ENCODE measurements at regions not wholly inside any gene's neighbourhood (a gene's known extent, or its start where the extent isn't known, plus 50 kb on each side); places are given as distances from the start of the nearest gene placed in this dataset.

DNA sequence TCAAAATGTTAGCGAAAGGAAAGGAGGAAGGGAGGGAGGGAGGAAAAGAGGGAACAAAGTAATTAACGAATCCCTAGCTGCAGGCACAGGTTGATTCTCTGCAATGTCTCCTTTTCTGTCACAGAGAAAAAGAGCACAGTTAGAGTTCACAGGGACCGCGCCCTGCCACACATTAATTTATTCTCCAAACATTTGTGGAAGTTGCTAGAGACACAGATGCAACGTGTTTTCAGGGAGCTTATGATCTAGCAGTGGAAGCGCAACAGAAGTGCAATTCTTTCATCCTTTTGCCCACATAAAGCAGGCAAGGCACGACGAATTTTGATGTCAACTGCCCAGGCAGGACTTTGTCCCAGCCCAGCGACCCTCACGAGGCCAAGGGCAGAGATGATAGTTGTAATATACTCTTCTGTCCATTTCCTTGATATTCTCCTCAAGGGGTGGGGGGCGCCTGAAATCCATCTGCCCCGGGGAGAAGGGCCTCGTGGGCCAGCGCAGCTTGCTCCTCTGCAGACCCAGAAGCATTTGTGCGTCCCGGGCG, 101.7 kb upstream of the ZNF438 start:
- no peak overlapping the region for H3K9ac ChIP-seq
- 72% methylated on average over 14 of the region's 17 CpGs for WGBS (ENCODE audit: low lambda C conversion rate)
- H2AFZ ChIP-seq (ENCODE audit: low read depth), result peak overlapping the region; percentile 95
- no peak overlapping the region for H3K4me3 ChIP-seq (ENCODE audit: low read depth in 2 of 2, low read length in 1 of 2)
- ChIA-PET CTCF (interaction anchor here (0.6 to 1.4 kb wide), 3 partner anchors 37 to 658 kb away, joined by 3 to 6 read pairs (median 3); no protein-coding TSS in a partner anchor), POLR2A (interaction anchor here (1.6 kb wide), 1 partner anchor 101 kb away, joined by 6 read pairs; the partner anchor contains the start of gene ZNF438)
- no peaks in the 10 kb centered on the region for H3K9me3 ChIP-seq
- H3K4me2 ChIP-seq, result 0 out of 2 replicates have a peak overlapping the region, but pooled peaks have one; percentile 62
- TF ChIP-seq NFIC (IDR thresholded peaks at IDR 0.05; ENCODE audit: borderline replicate concordance) (no peak), YY1 (IDR thresholded peaks at IDR 0.05; ENCODE audit: low read depth) (no peak), FOSL2 (IDR thresholded peaks at IDR 0.05; ENCODE audit: borderline replicate concordance, low read depth) (no peak), TAF1 (IDR thresholded peaks at IDR 0.05; ENCODE audit: borderline replicate concordance, low read depth, low read length) (no peak), RAD21 (IDR thresholded peaks at IDR 0.05; ENCODE audit: low read length) (no peak), FOXM1 (IDR thresholded peaks at IDR 0.05; ENCODE audit: low read depth) (no peak), FOXJ3 (CRISPR knock-in tag; IDR thresholded peaks at IDR 0.05) (no peak), CHD2 (IDR thresholded peaks at IDR 0.05; ENCODE audit: low read length, partially characterized antibody) (no peak), NRF1 (IDR thresholded peaks at IDR 0.05; ENCODE audit: low read depth, low read length) (no peak)
- TF ChIP-seq, protein P1, sequence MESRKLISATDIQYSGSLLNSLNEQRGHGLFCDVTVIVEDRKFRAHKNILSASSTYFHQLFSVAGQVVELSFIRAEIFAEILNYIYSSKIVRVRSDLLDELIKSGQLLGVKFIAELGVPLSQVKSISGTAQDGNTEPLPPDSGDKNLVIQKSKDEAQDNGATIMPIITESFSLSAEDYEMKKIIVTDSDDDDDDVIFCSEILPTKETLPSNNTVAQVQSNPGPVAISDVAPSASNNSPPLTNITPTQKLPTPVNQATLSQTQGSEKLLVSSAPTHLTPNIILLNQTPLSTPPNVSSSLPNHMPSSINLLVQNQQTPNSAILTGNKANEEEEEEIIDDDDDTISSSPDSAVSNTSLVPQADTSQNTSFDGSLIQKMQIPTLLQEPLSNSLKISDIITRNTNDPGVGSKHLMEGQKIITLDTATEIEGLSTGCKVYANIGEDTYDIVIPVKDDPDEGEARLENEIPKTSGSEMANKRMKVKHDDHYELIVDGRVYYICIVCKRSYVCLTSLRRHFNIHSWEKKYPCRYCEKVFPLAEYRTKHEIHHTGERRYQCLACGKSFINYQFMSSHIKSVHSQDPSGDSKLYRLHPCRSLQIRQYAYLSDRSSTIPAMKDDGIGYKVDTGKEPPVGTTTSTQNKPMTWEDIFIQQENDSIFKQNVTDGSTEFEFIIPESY (IDR thresholded peaks at IDR 0.05; ENCODE audit: borderline replicate concordance, low read depth), result no peak
- TF ChIP-seq, protein P2, sequence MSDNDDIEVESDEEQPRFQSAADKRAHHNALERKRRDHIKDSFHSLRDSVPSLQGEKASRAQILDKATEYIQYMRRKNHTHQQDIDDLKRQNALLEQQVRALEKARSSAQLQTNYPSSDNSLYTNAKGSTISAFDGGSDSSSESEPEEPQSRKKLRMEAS (IDR thresholded peaks at IDR 0.05; ENCODE audit: low read depth), result no peak
- no peaks in the 10 kb centered on the region for H3F3A ChIP-seq (replicated peaks; ENCODE audit: insufficient read depth)
- H3K27me3 ChIP-seq (ENCODE audit: insufficient read depth), result no peaks in the 10 kb centered on the region
- H3K9me2 ChIP-seq, result no peaks in the 10 kb centered on the region
- peak overlapping the region in 1 of 2 experiments; percentile 74; a peak in 2 of 4 replicates for H3K27ac ChIP-seq (ENCODE audit: low read depth in 2 of 2, low read length in 1 of 2)
- no peak for DNase-seq
- H3K79me2 ChIP-seq (ENCODE audit: insufficient read depth), result no peaks in the 10 kb centered on the region
- peaks cover 8 to 18% of the 10 kb centered on the region in 2 experiments; a peak in 2 of 4 replicates for H3K4me1 ChIP-seq (ENCODE audit: control insufficient read depth in 1 of 2, insufficient read depth in 2 of 2, low read depth in 1 of 2, low read length in 1 of 2)
- H3K36me3 ChIP-seq (replicated peaks in 1 of 2; ENCODE audit: control insufficient read depth in 1 of 2, insufficient read depth in 2 of 2, low read length in 1 of 2), result no peaks in the 10 kb centered on the region
- H4K20me1 ChIP-seq (ENCODE audit: insufficient read depth), result no peaks in the 10 kb centered on the region

DNA sequence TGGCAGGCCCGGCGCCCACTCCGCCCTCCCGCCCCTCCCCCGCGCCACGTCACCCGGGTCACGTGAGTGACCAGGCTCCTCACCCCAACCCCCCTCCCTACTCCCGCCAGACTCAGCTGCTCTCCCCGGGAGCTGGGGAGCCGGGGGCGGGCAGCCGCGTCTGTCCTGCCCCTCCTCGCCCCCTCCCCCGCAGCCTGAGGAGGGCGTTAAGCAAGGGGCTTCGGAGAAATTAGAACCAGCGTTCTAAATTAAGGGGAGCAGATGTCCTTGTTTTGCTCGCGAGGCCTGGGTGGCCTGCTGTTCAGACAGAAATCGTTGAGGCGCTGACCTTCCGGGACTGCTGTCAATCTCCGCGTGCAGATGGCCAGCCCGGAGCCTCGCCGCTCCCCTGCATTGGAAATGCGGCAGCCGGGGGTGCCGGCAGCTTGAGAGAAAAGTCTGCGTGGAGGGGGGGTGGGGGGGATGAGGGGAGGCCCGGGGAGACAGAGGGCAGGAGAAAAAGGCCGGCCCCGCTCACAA, 102.2 kb upstream of the ZNF438 start:
- no peaks in the 10 kb centered on the region for H3K36me3 ChIP-seq (replicated peaks in 1 of 2; ENCODE audit: control insufficient read depth in 1 of 2, insufficient read depth in 2 of 2, low read length in 1 of 2)
- H3K27ac ChIP-seq (ENCODE audit: low read depth in 2 of 2, low read length in 1 of 2), result peak overlapping the region in 1 of 2 experiments; percentile 89; a peak in 2 of 4 replicates
- no peaks in the 10 kb centered on the region for H3F3A ChIP-seq (replicated peaks; ENCODE audit: insufficient read depth)
- peak; percentile 97 for DNase-seq
- H3K9me3 ChIP-seq, result no peaks in the 10 kb centered on the region
- ChIA-PET CTCF (interaction anchor here (0.6 to 1.0 kb wide), 3 partner anchors 349 to 658 kb away, joined by 3 to 6 read pairs (median 3); no protein-coding TSS in a partner anchor), POLR2A (interaction anchor here (0.7 to 1.6 kb wide), 2 partner anchors 102 to 1405 kb away, joined by 4 to 6 read pairs; partner anchors contain the start of gene ZNF438)
- H3K4me1 ChIP-seq (ENCODE audit: control insufficient read depth in 1 of 2, insufficient read depth in 2 of 2, low read depth in 1 of 2, low read length in 1 of 2), result peaks cover 7 to 16% of the 10 kb centered on the region in 2 experiments; a peak in 2 of 4 replicates
- WGBS (ENCODE audit: low lambda C conversion rate), result 21% methylated on average over 16 of the region's 37 CpGs
- no peaks in the 10 kb centered on the region for H3K9me2 ChIP-seq
- H3K79me2 ChIP-seq (ENCODE audit: insufficient read depth), result no peaks in the 10 kb centered on the region
- peak overlapping the region; percentile 95 for H2AFZ ChIP-seq (ENCODE audit: low read depth)
- peak overlapping the region in 1 of 2 experiments; percentile 34; a peak in 2 of 4 replicates for H3K4me3 ChIP-seq (ENCODE audit: low read depth in 2 of 2, low read length in 1 of 2)
- H3K4me2 ChIP-seq, result peak overlapping the region; percentile 62; the same call in 1 of the 2 replicates
- H3K27me3 ChIP-seq (ENCODE audit: insufficient read depth), result no peaks in the 10 kb centered on the region
- H3K9ac ChIP-seq, result peak overlapping the region; percentile 56; the same call in 1 of the 2 replicates
- no peaks in the 10 kb centered on the region for H4K20me1 ChIP-seq (ENCODE audit: insufficient read depth)
- TF ChIP-seq RCOR1 (IDR thresholded peaks at IDR 0.05; ENCODE audit: low read length), result no peak
- TF ChIP-seq JUND (IDR thresholded peaks at IDR 0.05), result no peak
- no peak for TF ChIP-seq SIN3A (IDR thresholded peaks at IDR 0.05; ENCODE audit: borderline replicate concordance, low read depth, low read length)
- TF ChIP-seq, protein P3, sequence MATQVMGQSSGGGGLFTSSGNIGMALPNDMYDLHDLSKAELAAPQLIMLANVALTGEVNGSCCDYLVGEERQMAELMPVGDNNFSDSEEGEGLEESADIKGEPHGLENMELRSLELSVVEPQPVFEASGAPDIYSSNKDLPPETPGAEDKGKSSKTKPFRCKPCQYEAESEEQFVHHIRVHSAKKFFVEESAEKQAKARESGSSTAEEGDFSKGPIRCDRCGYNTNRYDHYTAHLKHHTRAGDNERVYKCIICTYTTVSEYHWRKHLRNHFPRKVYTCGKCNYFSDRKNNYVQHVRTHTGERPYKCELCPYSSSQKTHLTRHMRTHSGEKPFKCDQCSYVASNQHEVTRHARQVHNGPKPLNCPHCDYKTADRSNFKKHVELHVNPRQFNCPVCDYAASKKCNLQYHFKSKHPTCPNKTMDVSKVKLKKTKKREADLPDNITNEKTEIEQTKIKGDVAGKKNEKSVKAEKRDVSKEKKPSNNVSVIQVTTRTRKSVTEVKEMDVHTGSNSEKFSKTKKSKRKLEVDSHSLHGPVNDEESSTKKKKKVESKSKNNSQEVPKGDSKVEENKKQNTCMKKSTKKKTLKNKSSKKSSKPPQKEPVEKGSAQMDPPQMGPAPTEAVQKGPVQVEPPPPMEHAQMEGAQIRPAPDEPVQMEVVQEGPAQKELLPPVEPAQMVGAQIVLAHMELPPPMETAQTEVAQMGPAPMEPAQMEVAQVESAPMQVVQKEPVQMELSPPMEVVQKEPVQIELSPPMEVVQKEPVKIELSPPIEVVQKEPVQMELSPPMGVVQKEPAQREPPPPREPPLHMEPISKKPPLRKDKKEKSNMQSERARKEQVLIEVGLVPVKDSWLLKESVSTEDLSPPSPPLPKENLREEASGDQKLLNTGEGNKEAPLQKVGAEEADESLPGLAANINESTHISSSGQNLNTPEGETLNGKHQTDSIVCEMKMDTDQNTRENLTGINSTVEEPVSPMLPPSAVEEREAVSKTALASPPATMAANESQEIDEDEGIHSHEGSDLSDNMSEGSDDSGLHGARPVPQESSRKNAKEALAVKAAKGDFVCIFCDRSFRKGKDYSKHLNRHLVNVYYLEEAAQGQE (IDR thresholded peaks at IDR 0.05; ENCODE audit: low read depth, low read length), result no peak
- TF ChIP-seq NFIC (IDR thresholded peaks at IDR 0.05; ENCODE audit: borderline replicate concordance), result no peak
- TF ChIP-seq, protein P4, sequence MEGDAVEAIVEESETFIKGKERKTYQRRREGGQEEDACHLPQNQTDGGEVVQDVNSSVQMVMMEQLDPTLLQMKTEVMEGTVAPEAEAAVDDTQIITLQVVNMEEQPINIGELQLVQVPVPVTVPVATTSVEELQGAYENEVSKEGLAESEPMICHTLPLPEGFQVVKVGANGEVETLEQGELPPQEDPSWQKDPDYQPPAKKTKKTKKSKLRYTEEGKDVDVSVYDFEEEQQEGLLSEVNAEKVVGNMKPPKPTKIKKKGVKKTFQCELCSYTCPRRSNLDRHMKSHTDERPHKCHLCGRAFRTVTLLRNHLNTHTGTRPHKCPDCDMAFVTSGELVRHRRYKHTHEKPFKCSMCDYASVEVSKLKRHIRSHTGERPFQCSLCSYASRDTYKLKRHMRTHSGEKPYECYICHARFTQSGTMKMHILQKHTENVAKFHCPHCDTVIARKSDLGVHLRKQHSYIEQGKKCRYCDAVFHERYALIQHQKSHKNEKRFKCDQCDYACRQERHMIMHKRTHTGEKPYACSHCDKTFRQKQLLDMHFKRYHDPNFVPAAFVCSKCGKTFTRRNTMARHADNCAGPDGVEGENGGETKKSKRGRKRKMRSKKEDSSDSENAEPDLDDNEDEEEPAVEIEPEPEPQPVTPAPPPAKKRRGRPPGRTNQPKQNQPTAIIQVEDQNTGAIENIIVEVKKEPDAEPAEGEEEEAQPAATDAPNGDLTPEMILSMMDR (IDR thresholded peaks at IDR 0.05), result no peak
- no peak for TF ChIP-seq RXRA (IDR thresholded peaks at IDR 0.05; ENCODE audit: borderline replicate concordance, low read depth)
- no peak for TF ChIP-seq MEF2A (IDR thresholded peaks at IDR 0.05; ENCODE audit: borderline replicate concordance, low read depth)
- no peak; the same call in 1 of the 2 replicates for TF ChIP-seq TAF1 (IDR thresholded peaks at IDR 0.05; ENCODE audit: borderline replicate concordance, low read depth, low read length)
